Activated CD8-positive, alpha-beta memory T cell treated with anti-CD3 and anti-CD28 coated beads for 4 hours (primary cell): ENCODE measurements at regions not wholly inside any gene's neighbourhood (a gene's known extent, or its start where the extent isn't known, plus 50 kb on each side); places are given as distances from the start of the nearest gene placed in this dataset.

ENCODE experiments used
- DNase-seq, 2 donors: peaks; one replicate each; pipeline ENCODE4 v3.0.0-alpha.2; 2020; ENCODE audit warnings: low read depth in 2 of 2

- no peak for DNase-seq
Observed at GRCh38 chr6:9532621-9533557, 882.0 kb downstream of the TFAP2A start.

- DNase-seq, result no peak
Observed at GRCh38 chr6:9527679-9528286, 887.1 kb downstream of the TFAP2A start.

- DNase-seq, result no peak
Observed at GRCh38 chr6:9523462-9523861, 891.4 kb downstream of the TFAP2A start.

- no peak for DNase-seq
Observed at GRCh38 chr6:9522101-9522500, 892.8 kb downstream of the TFAP2A start.

GRCh38 chr6:9521152-9521530 is 893.7 kb downstream of the TFAP2A start:
- no peak for DNase-seq

- no peak for DNase-seq
Observed at GRCh38 chr6:9520417-9521151, 894.3 kb downstream of the TFAP2A start.

GRCh38 chr6:9518431-9518830 is 896.4 kb downstream of the TFAP2A start:
- DNase-seq, result no peak

- no peak for DNase-seq
Observed at GRCh38 chr6:9517806-9518205, 897.1 kb downstream of the TFAP2A start.

GRCh38 chr6:9515633-9516606 is 899.0 kb downstream of the TFAP2A start:
- DNase-seq, result no peak

- DNase-seq, result no peak
Observed at GRCh38 chr6:9514146-9514545, 900.7 kb downstream of the TFAP2A start.

- no peak for DNase-seq
Observed at GRCh38 chr6:9511157-9511556, 903.7 kb downstream of the TFAP2A start.

GRCh38 chr6:9507136-9507895 is 907.6 kb downstream of the TFAP2A start:
- DNase-seq, result no peak

GRCh38 chr6:9504191-9504590 is 910.7 kb downstream of the TFAP2A start:
- no peak for DNase-seq

- no peak for DNase-seq
Observed at GRCh38 chr6:9503111-9503761, 911.6 kb downstream of the TFAP2A start.

- no peak for DNase-seq
Observed at GRCh38 chr6:9499709-9500108, 915.2 kb downstream of the TFAP2A start.

GRCh38 chr6:9496837-9497236 is 918.0 kb downstream of the TFAP2A start:
- DNase-seq, result no peak

- no peak for DNase-seq
Observed at GRCh38 chr6:9494864-9495263, 920.0 kb downstream of the TFAP2A start.

- DNase-seq, result no peak
Observed at GRCh38 chr6:9492790-9493189, 922.1 kb downstream of the TFAP2A start.

- DNase-seq, result no peak
Observed at GRCh38 chr6:9487128-9487527, 927.7 kb downstream of the TFAP2A start.

- no peak for DNase-seq
Observed at GRCh38 chr6:9485992-9486391, 928.9 kb downstream of the TFAP2A start.
